Skin epidermis (tissue), 12 donors: ENCODE measurements at regions not wholly inside any gene's neighbourhood (a gene's known extent, or its start where the extent isn't known, plus 50 kb on each side); places are given as distances from the start of the nearest gene placed in this dataset.

Source experiments
- H3K27ac ChIP-seq, 21 experiments: fragments of 200-600 bp; sonication (generic) in 11 of 21; one replicate each; pipeline ENCODE4 v1.5.0; 2020; ENCODE audit warnings: mild to moderate bottlenecking in 3 of 21, inconsistent platforms in 2 of 21, moderate library complexity in 2 of 21
- H3K4me3 ChIP-seq, 7 experiments: fragments of 200-600 bp; sonication (generic) in 2 of 7; one replicate each; pipeline ENCODE4 v1.5.0; 2020; ENCODE audit warnings: inconsistent platforms in 2 of 7, mild to moderate bottlenecking in 2 of 7, moderate library complexity in 1 of 7

- Histone ChIP-seq H3K4me3 (no peak overlapping the region), H3K27ac (peak overlapping the region in 1 of 21 experiments; percentile 37)
Observed at GRCh38 chr12:28802706-28803438, 346.2 kb upstream of the FAR2 start.

DNA sequence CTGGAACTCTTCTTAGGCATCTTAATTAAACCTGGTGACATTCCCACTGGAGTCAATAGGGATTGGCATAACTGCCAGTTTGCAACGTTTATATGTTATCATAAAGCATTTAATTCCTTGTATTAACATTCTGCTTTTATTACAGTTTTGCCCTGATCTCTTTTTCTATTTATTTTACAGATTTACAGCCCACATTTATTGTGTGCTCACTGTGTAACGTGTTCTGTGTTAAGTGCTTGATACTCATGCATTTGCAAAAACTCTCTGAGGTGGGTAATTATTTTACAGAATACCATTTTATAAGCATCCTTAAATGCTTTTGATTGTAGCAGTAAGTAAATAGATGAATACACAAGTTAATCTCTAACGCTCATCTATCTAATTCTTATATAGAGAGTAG, 341.5 kb upstream of the FAR2 start:
- Histone ChIP-seq H3K27ac (no peak overlapping the region), H3K4me3 (no peak overlapping the region)

GRCh38 chr12:28811457-28811856, 337.6 kb upstream of the FAR2 start:
- H3K4me3 ChIP-seq: no peak overlapping the region
- H3K27ac ChIP-seq: no peak overlapping the region

GRCh38 chr12:28814246-28814645, 334.8 kb upstream of the FAR2 start:
- Histone ChIP-seq H3K4me3 (no peak overlapping the region), H3K27ac (no peak overlapping the region)

GRCh38 chr12:28817524-28817923, 331.6 kb upstream of the FAR2 start:
- Histone ChIP-seq H3K27ac (no peak overlapping the region), H3K4me3 (no peak overlapping the region)

- Histone ChIP-seq H3K4me3 (no peak overlapping the region), H3K27ac (no peak overlapping the region)
Observed at GRCh38 chr12:28824193-28824846, 324.8 kb upstream of the FAR2 start.

- H3K27ac ChIP-seq: no peak overlapping the region
- H3K4me3 ChIP-seq: no peak overlapping the region
Observed at GRCh38 chr12:28824849-28825248, 324.2 kb upstream of the FAR2 start.

DNA sequence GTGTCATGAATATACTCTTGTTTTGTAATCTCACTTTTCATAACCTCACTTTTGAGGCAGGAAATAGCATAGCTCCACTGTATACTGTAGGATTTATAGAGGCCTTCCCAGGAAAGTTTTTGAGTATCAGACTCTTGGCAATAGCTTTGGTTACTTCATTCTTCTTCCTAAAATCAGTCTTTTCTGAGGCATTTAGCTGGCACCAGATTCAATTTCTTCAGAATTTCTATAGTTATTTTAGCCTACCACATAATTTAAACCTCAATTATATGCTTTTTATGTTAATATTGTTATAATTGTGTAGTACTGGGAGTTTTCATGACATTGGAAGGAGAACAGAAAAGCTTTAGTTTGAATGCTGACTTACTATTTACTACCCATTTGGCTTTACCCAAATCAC, 322.3 kb upstream of the FAR2 start:
- H3K27ac ChIP-seq: no peak overlapping the region
- no peak overlapping the region for H3K4me3 ChIP-seq

DNA sequence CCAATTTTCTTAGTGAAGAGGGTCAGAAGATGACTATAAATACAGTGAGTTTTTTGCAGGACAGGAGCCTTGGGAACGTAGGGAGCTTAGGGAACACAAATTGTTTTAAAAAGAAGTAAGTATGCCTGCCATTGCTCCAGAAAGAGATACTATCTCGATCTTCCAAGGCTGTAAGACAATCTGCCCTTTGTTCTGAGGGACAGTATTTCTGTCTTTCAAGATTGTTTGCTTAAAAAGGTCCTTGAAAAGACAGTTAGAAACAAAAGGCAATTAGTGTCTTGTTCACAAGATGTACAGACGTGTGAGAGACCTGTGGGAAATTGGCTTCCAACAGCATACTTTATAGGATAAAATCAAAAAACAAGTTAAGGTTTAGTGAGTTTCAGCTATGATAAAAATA, 321.2 kb upstream of the FAR2 start:
- Histone ChIP-seq H3K27ac (no peak overlapping the region), H3K4me3 (no peak overlapping the region)

- Histone ChIP-seq H3K4me3 (no peak overlapping the region), H3K27ac (no peak overlapping the region)
Observed at GRCh38 chr12:28828318-28828717, 320.8 kb upstream of the FAR2 start.

DNA sequence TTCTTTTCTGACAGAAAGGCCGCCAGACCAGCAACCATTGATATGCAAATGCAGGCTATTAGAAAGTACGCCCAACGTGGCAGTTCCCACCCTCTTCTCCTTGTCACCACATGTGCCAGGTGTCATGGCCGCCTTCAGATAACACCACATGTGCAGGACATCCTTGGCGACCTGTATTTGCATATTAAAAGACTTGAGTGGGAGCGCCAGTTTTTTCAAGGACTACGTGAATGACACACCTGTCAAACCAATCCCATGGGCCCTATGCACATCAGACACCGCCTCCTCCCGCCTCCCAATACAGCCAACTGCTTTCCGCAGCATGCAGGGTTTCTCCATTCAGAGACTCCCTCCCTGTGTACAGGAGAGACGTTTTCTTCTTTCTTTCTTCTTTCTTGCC, 318.6 kb upstream of the FAR2 start:
- H3K4me3 ChIP-seq: no peak overlapping the region

GRCh38 chr12:28844718-28845117, 304.4 kb upstream of the FAR2 start:
- Histone ChIP-seq H3K4me3 (no peak overlapping the region), H3K27ac (no peak overlapping the region)

More for the DNA sequence above, 318.6 kb upstream of the FAR2 start:
- no peak overlapping the region for H3K27ac ChIP-seq

DNA sequence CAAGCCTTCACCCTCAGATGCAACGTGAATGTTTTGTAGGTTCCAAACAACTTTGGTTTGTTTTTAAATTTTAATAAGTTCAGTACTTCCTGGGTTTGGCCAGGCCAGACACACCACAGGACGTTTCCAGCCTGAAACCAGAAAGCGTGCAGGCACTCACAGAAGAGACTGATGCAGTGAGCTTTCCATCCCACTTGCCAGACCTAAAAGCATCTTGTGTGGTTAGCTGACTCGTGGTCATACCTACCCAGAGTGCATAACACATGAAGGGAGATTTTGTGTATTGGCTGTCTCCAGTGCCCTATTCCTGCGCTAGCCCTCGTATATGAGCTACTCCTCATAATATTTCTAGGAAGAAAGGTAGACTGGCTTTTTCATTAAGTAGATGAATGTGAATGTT, 297.3 kb upstream of the FAR2 start:
- H3K4me3 ChIP-seq: no peak overlapping the region
- no peak overlapping the region for H3K27ac ChIP-seq

- H3K4me3 ChIP-seq: no peak overlapping the region
- H3K27ac ChIP-seq: no peak overlapping the region
Observed at GRCh38 chr12:28855761-28856310, 293.2 kb upstream of the FAR2 start.

DNA sequence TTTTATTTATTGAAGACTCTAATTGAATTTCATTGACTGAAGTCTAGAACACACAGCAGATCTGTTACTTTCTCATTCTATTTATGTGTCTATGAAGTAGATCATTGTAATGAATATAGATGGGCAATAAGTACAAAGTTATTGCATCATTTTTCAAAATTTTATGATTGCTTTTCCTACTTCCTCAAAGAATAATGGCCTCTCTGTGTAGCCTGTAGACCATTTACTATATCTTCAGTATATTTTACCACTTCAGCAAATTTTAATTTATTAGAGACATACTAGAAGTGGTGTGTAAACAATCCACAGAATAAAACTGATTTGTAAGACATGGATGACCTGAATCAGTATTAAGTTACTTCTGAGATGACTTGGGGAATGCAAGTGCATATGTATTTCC, 291.7 kb upstream of the FAR2 start:
- no peak overlapping the region for H3K27ac ChIP-seq
- H3K4me3 ChIP-seq: no peak overlapping the region

GRCh38 chr12:28859551-28859950, 289.5 kb upstream of the FAR2 start:
- Histone ChIP-seq H3K4me3 (no peak overlapping the region), H3K27ac (no peak overlapping the region)

- H3K4me3 ChIP-seq: no peak overlapping the region
- H3K27ac ChIP-seq: no peak overlapping the region
Observed at GRCh38 chr12:28865776-28866175, 283.3 kb upstream of the FAR2 start.

GRCh38 chr12:28866296-28866695, 282.8 kb upstream of the FAR2 start:
- no peak overlapping the region for H3K27ac ChIP-seq
- no peak overlapping the region for H3K4me3 ChIP-seq

- no peak overlapping the region for H3K27ac ChIP-seq
Observed at GRCh38 chr12:28866715-28867503, 282.2 kb upstream of the FAR2 start.

DNA sequence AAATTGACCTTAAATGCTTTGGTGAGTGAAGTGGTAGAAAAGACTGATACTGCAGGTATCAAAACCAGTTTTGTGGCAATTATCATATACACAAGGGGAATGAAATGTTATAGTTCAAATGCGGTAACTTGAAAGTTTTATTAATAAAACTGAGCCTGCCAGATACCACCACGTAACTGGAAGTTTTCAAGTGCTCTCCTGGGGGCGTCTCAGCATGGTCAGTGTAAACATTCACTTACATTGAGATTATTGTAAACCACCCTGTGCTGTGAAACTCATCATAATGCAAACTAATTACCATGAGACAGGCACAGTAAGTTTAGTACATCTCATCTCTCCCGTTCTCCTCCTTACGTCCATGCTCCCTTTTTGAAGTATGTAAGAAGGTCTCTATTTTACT, 280.7 kb upstream of the FAR2 start:
- Histone ChIP-seq H3K4me3 (no peak overlapping the region), H3K27ac (peak overlapping the region in 1 of 21 experiments; percentile 6)

More at GRCh38 chr12:28866715-28867503, 282.2 kb upstream of the FAR2 start:
- H3K4me3 ChIP-seq: no peak overlapping the region

- Histone ChIP-seq H3K27ac (peak overlapping the region in 1 of 21 experiments; percentile 6), H3K4me3 (no peak overlapping the region)
Observed at GRCh38 chr12:28869197-28869596, 279.9 kb upstream of the FAR2 start.
